IPS-11a (cell line): ENCODE measurements at regions not wholly inside any gene's neighbourhood (a gene's known extent, or its start where the extent isn't known, plus 50 kb on each side); places are given as distances from the start of the nearest gene placed in this dataset.

ENCODE experiments used
- H3K4me3 ChIP-seq: one replicate; pipeline ENCODE4 v1.5.1; 2013; ENCODE audit warnings: low read depth, low read length, control low read depth

GRCh38 chr10:129322933-129323820 lies 143.9 kb upstream of the MGMT start:
- H3K4me3 ChIP-seq: no peak overlapping the region

GRCh38 chr10:129323879-129324278 lies 143.2 kb upstream of the MGMT start:
- H3K4me3 ChIP-seq: no peak overlapping the region

GRCh38 chr10:129325893-129326292 lies 141.1 kb upstream of the MGMT start:
- H3K4me3 ChIP-seq: no peak overlapping the region

- no peak overlapping the region for H3K4me3 ChIP-seq
Observed at GRCh38 chr10:129328546-129328945, 138.5 kb upstream of the MGMT start.

- H3K4me3 ChIP-seq: no peak overlapping the region
Observed at GRCh38 chr10:129329385-129330055, 137.5 kb upstream of the MGMT start.

GRCh38 chr10:129330211-129330610 lies 136.8 kb upstream of the MGMT start:
- H3K4me3 ChIP-seq: no peak overlapping the region

GRCh38 chr10:129331207-129331838 lies 135.7 kb upstream of the MGMT start:
- H3K4me3 ChIP-seq: no peak overlapping the region

- no peak overlapping the region for H3K4me3 ChIP-seq
Observed at GRCh38 chr10:129331839-129332220, 135.2 kb upstream of the MGMT start.

- H3K4me3 ChIP-seq: no peak overlapping the region
Observed at GRCh38 chr10:129332476-129332875, 134.6 kb upstream of the MGMT start.

- no peak overlapping the region for H3K4me3 ChIP-seq
Observed at GRCh38 chr10:129333706-129334105, 133.3 kb upstream of the MGMT start.

- H3K4me3 ChIP-seq: no peak overlapping the region
Observed at GRCh38 chr10:129334266-129334665, 132.8 kb upstream of the MGMT start.

GRCh38 chr10:129335396-129335795 lies 131.6 kb upstream of the MGMT start:
- no peak overlapping the region for H3K4me3 ChIP-seq

GRCh38 chr10:129335942-129336341 lies 131.1 kb upstream of the MGMT start:
- H3K4me3 ChIP-seq: no peak overlapping the region

GRCh38 chr10:129339191-129339590 lies 127.8 kb upstream of the MGMT start:
- no peak overlapping the region for H3K4me3 ChIP-seq

- no peak overlapping the region for H3K4me3 ChIP-seq
Observed at GRCh38 chr10:129339841-129340240, 127.2 kb upstream of the MGMT start.

GRCh38 chr10:129341087-129341486 lies 126.0 kb upstream of the MGMT start:
- H3K4me3 ChIP-seq: no peak overlapping the region

- no peak overlapping the region for H3K4me3 ChIP-seq
Observed at GRCh38 chr10:129342385-129342784, 124.7 kb upstream of the MGMT start.

- no peak overlapping the region for H3K4me3 ChIP-seq
Observed at GRCh38 chr10:129343141-129343540, 123.9 kb upstream of the MGMT start.

GRCh38 chr10:129344103-129344502 lies 122.9 kb upstream of the MGMT start:
- no peak overlapping the region for H3K4me3 ChIP-seq

GRCh38 chr10:129344731-129345355 lies 122.2 kb upstream of the MGMT start:
- H3K4me3 ChIP-seq: no peak overlapping the region

- H3K4me3 ChIP-seq: no peak overlapping the region
Observed at GRCh38 chr10:129345763-129346162, 121.3 kb upstream of the MGMT start.
